ENCODE measurements at regions not wholly inside any gene's neighbourhood (a gene's known extent, or its start where the extent isn't known, plus 50 kb on each side); places are given as distances from the start of the nearest gene placed in this dataset.
"Not testable (repeated sequence)": the region's sequence is repeated elsewhere in the genome, so short reads cannot be mapped to it uniquely, and the experiment has no call there.

DNA sequence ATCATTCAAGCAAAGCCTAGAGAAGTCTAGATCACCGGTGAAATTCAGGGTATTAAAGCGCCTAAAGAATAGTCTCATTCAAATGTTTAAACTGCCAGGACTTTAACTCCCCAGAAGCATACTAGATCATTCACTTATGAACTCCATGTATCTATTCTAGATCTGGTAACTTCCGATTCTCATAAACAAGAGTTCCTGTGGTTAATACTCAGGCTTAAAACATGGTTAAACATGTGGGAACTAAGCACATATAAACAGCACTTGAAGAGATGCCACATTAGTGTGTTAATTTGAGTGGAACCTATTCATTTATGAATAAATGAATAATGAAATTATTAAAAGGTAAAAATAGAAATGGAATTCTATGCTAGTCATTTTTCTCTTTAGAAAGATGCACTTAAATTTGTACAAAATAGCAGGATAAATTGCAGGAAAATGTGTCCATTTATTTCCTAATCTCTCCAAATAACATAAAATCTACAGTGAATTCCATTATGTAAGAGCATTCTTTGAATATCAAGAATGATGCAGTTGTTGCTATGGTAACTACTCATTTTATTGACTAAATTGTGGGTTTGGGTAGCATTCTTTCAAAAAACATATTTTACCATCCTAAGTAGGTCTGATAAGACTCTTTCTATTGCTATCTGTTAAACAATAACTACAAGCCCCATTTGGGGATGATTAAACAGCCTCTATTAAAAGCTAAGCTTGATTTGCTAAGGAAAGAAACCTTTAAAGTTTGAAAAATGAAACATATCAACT is 147.6 kb upstream of the TMEM168 start:
- no peak for DNase-seq
- intact Hi-C loops (cut with DNase I) = no loop called here
- Histone ChIP-seq H3K4me1 (peaks cover 9 to 48% (median 10%) of the 10 kb centered on the region in 3 donors), H3K9me3 (no peaks in the 10 kb centered on the region), H3K4me3 (peak overlapping the region in 3 of 4 donors; percentile 89 to 91 (median 90)), H3K27ac (no peak overlapping the region), H3K36me3 (no peaks in the 10 kb centered on the region), H3K27me3 (no peaks in the 10 kb centered on the region)
- TF ChIP-seq, protein P1, sequence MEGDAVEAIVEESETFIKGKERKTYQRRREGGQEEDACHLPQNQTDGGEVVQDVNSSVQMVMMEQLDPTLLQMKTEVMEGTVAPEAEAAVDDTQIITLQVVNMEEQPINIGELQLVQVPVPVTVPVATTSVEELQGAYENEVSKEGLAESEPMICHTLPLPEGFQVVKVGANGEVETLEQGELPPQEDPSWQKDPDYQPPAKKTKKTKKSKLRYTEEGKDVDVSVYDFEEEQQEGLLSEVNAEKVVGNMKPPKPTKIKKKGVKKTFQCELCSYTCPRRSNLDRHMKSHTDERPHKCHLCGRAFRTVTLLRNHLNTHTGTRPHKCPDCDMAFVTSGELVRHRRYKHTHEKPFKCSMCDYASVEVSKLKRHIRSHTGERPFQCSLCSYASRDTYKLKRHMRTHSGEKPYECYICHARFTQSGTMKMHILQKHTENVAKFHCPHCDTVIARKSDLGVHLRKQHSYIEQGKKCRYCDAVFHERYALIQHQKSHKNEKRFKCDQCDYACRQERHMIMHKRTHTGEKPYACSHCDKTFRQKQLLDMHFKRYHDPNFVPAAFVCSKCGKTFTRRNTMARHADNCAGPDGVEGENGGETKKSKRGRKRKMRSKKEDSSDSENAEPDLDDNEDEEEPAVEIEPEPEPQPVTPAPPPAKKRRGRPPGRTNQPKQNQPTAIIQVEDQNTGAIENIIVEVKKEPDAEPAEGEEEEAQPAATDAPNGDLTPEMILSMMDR (IDR thresholded peaks at IDR 0.05) = no peak
- no peak for TF ChIP-seq POLR2A (IDR thresholded peaks at IDR 0.05)
- 70 to 84% methylated on average over 3 of the region's 3 CpGs for WGBS, 2 donors

DNA sequence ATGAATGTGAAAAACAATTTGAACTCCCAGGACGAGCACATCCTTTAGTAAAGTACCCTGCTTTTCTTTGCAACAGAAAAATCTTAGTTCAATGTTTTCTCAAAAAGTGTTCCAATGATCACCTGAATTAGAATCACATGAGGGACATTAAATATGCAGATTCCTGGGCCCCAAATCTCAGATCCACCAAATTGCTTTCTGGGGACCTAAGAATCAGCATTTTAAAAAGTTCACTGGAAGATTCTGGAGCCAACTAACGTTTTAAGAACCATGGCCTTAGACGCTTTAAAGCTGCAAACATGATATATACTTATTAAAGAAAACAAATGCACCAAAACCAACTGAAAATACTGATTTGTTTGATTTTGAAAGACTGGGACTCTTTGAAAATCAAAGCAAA is 143.4 kb upstream of the TMEM168 start:
- Histone ChIP-seq H3K9me3 (no peaks in the 10 kb centered on the region), H3K36me3 (no peaks in the 10 kb centered on the region), H3K27ac (no peak overlapping the region), H3K4me3 (no peak overlapping the region), H3K27me3 (no peaks in the 10 kb centered on the region), H3K4me1 (peaks cover 4 to 41% (median 7%) of the 10 kb centered on the region in 3 donors)
- 84 to 89% methylated on average over 3 of the region's 3 CpGs for WGBS, 2 donors
- no peak for DNase-seq
- intact Hi-C loops (cut with DNase I) = no loop called here
- TF ChIP-seq, protein P1 (IDR thresholded peaks at IDR 0.05) = no peak
- TF ChIP-seq POLR2A (IDR thresholded peaks at IDR 0.05) = no peak

DNA sequence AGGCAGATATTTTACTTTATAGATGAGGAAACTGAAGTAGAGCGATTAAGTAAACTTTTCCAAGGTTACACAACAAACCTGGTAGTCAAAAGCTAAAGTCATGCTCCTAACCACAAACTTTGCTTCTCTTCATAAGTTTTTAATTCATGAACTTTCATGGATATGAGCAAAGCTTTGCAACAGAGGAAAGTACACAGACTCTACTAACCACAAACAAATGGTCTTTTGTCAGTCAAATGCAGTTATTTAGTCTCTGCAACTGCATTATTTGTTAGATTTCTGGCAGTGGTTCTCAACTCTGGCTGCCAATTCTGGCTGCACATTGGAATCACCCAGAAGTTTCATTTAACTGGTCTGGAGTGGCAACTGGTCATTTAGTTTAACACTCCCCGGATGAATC is 140.6 kb upstream of the TMEM168 start:
- no peak for DNase-seq
- Histone ChIP-seq H3K36me3 (no peaks in the 10 kb centered on the region), H3K4me3 (no peak overlapping the region), H3K9me3 (no peaks in the 10 kb centered on the region), H3K27ac (no peak overlapping the region), H3K4me1 (peaks cover 0 to 13% (median 0%) of the 10 kb centered on the region in 3 donors), H3K27me3 (no peaks in the 10 kb centered on the region)
- WGBS, 2 donors = 51 to 68% methylated on average over 2 of the region's 2 CpGs
- intact Hi-C loops (cut with DNase I) = no loop called here
- TF ChIP-seq, protein P1 (IDR thresholded peaks at IDR 0.05) = no peak
- TF ChIP-seq POLR2A (IDR thresholded peaks at IDR 0.05) = no peak

DNA sequence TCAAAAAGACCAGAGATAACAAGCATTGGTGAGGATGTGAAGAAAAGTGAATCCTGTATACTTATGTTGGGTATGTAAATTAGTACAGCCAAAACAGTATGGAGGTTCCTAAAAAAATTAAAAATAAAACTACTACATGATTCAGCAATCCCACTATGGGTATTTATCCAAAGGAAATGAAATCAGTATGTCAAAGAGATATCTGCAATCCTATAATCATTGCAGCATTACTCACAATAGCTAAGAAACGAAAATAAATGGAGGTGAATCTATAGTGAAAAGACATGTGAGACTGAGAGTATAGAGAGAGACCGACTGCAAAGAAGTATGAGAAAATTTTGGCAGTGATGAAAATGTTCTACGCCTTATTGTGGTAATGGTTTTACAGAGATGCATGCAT is 139.2 kb upstream of the TMEM168 start:
- Histone ChIP-seq H3K9me3 (no peaks in the 10 kb centered on the region), H3K36me3 (no peaks in the 10 kb centered on the region), H3K27ac (no peak overlapping the region), H3K27me3 (no peaks in the 10 kb centered on the region), H3K4me1 (peaks cover 0 to 13% (median 0%) of the 10 kb centered on the region in 3 donors), H3K4me3 (no peak overlapping the region)
- intact Hi-C loops (cut with DNase I) = no loop called here
- 96% methylated on average over 3 of the region's 3 CpGs for WGBS, 2 donors
- no peak for DNase-seq
- TF ChIP-seq, protein P1 (IDR thresholded peaks at IDR 0.05) = no peak
- no peak for TF ChIP-seq POLR2A (IDR thresholded peaks at IDR 0.05)

DNA sequence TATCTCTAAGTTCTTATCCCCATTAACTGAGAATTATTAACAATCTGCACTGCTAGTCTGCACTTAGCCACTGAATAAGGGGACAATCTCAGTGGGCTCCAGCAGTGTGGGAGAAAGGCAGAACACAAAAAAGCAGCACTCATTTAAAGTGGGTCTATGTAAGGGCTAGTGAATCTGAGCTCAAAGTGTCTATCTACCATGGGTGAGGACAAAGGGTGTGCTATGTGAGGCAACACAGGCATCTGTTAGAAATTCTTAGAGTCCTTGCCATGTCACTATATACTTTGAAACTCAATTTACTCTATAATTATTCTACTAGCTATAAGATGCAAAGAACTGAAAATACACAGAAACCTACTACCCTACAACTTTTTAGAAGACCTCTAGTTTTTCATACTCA is 135.8 kb upstream of the TMEM168 start:
- H3K4me1 ChIP-seq = peaks cover 0 to 8% (median 0%) of the 10 kb centered on the region in 3 donors
- intact Hi-C loops (cut with DNase I) = no loop called here
- peaks cover 0 to 4% (median 0%) of the 10 kb centered on the region in 3 donors for H3K9me3 ChIP-seq
- H3K27ac ChIP-seq = no peak overlapping the region
- TF ChIP-seq POLR2A (IDR thresholded peaks at IDR 0.05) = no peak
- TF ChIP-seq, protein P1 (IDR thresholded peaks at IDR 0.05) = no peak
- DNase-seq = no peak
- no peaks in the 10 kb centered on the region for H3K27me3 ChIP-seq
- no peaks in the 10 kb centered on the region for H3K36me3 ChIP-seq
- no peak overlapping the region for H3K4me3 ChIP-seq

DNA sequence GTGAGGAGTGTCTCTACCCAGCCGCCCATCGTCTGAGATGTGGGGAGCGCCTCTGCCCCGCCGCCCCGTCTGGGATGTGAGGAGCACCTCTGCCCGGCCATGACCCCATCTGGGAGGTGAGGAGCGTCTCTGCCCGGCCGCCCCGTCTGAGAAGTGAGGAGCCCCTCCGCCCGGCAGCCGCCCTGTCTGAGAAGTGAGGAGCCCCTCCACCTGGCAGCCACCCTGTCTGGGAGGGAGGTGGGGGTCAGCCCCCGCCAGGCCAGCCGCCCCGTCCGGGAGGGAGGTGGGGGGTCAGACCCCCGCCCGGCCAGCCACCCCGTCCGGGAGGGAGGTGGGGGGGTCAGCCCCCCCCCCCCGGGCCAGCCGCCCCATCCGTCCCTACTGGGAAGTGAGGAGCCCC is 132.4 kb upstream of the TMEM168 start:
- DNase-seq; H3K27me3 ChIP-seq; H3K36me3 ChIP-seq; H3K4me1 ChIP-seq; H3K4me3 ChIP-seq; H3K27ac ChIP-seq; intact Hi-C loops (cut with DNase I); H3K9me3 ChIP-seq: not testable (repeated sequence)
- WGBS, 2 donors = no CpG with 5 or more reads among the region's 25 CpGs

DNA sequence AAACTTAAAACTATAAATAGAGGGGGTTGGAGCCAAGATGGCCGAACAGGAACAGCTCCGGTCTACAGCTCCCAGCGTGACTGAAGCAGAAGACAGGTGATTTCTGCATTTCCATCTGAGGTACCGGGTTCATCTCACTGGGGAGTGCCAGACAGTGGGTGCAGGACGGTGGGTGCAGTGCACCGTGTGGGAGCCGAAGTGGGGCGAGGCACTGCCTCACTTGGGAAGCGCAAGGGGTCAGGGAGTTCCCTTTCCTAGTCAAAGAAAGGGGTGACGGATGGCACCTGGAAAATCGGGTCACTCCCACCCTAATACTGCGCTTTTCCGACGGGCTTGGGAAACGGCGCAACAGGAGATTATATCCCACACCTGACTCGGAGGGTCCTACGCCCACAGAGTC is 126.2 kb upstream of the TMEM168 start:
- WGBS, 2 donors = 81 to 93% methylated on average over 10 to 11 of the region's 18 CpGs
- intact Hi-C loops (cut with DNase I); H3K4me1 ChIP-seq; DNase-seq; H3K9me3 ChIP-seq; H3K27ac ChIP-seq; H3K27me3 ChIP-seq; H3K4me3 ChIP-seq: not testable (repeated sequence)
- peaks cover 0 to 45% (median 0%) of the 10 kb centered on the region in 3 donors for H3K36me3 ChIP-seq

Measured in esophagus squamous epithelium (tissue), 5 donors.